Coronary artery (tissue), 2 donors: ENCODE measurements at regions not wholly inside any gene's neighbourhood (a gene's known extent, or its start where the extent isn't known, plus 50 kb on each side); places are given as distances from the start of the nearest gene placed in this dataset.

Experiments
- DNase-seq: peaks from one replicate; pipeline ENCODE4 v3.0.0-alpha.2; 2017; ENCODE audit warnings: low spot score
- H3K27ac ChIP-seq, 2 donors: fragments of 200-600 bp; sonication (generic); one replicate each; pipeline ENCODE4 v1.5.1; 2016 to 2019
- H3K4me3 ChIP-seq: fragments of 200-600 bp; sonication (generic); 2 replicates; pipeline ENCODE4 v1.5.1; 2016; ENCODE audit warnings: mild to moderate bottlenecking, moderate library complexity
- TF ChIP-seq, protein P1 (sequence below): fragments of 200-600 bp; sonication (generic); IDR thresholded peaks from one replicate; pipeline ENCODE4 v1.5.1; 2019; ENCODE audit warnings: antibody characterized with exemption

GRCh38 chr6:84877515-84878210, 113.3 kb upstream of the TBX18 start:
- no peak for DNase-seq

DNA sequence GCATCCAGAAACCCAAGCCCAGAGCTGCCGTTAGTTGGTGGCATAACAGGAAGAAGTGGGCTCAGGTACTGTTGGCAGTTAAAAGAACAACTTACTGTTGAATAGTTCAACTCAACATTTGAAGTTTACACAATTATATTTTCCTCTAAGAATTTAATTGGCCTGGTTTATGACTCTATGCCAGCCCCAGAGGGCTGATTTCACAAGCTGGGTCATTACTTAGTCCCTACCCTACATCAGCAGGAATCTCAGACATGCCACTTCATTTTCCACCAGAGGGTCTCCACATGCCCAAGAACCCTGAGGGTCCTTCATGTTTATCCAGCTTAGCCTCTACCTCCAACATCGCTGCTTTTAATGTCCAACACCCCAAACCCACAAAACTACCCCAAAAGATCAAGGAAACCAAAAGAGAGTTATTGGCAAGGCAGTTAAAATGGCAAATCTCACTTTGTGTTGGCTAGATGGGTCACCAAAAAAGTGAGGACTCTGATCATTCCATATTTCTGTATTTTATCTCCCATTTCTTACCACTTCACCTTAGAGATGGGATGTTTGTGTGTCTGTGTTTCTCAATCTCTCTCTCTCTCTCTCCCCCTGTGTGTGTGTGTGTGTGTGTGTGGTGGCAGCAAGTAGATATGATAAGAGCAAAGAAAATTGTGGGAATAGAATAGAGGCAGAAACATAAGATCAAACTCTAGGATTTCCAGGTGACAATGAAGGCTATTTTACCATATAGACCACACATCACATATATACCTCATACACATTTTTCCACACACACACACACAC, 112.5 kb upstream of the TBX18 start:
- no peak overlapping the region for H3K4me3 ChIP-seq
- DNase-seq = no peak
- TF ChIP-seq, protein P1, sequence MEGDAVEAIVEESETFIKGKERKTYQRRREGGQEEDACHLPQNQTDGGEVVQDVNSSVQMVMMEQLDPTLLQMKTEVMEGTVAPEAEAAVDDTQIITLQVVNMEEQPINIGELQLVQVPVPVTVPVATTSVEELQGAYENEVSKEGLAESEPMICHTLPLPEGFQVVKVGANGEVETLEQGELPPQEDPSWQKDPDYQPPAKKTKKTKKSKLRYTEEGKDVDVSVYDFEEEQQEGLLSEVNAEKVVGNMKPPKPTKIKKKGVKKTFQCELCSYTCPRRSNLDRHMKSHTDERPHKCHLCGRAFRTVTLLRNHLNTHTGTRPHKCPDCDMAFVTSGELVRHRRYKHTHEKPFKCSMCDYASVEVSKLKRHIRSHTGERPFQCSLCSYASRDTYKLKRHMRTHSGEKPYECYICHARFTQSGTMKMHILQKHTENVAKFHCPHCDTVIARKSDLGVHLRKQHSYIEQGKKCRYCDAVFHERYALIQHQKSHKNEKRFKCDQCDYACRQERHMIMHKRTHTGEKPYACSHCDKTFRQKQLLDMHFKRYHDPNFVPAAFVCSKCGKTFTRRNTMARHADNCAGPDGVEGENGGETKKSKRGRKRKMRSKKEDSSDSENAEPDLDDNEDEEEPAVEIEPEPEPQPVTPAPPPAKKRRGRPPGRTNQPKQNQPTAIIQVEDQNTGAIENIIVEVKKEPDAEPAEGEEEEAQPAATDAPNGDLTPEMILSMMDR = no peak
- H3K27ac ChIP-seq = no peak overlapping the region

More at GRCh38 chr6:84877515-84878210, 113.3 kb upstream of the TBX18 start:
- Histone ChIP-seq H3K27ac (no peak overlapping the region), H3K4me3 (no peak overlapping the region)
- TF ChIP-seq, protein P1 = no peak

DNA sequence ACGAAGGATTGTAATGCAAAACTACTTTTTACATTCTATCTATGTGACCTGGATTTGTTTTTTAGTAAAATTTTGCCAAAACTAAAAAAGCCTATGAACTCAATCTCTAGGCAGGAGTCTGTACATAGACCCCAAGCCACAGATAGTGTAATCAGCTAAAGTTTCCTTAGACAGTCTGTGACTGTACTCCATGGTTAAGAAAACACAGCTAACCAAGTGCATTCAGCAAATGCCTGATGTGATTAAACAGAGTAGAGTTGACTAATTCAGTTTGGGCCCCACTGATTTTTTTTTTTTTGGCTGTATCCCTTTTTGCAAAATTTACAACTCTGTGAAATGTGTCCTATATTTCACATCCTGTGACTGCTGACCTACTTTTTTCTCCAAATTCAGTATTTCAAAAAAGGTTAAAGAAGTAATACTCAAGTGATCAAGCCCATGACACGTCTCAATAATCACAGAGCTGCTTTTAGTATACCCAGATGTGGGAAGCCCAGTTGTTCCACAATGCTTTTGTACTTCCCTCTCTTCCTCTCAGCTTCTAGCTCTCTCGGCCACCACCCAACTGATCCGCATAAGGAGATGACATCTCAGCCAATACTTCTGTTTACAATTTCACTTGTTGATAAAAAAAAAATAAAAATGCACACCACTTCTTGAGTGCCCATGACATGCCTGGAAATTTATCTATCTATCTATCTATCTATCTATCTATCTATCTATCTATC, 108.8 kb upstream of the TBX18 start:
- Histone ChIP-seq H3K4me3 (no peak overlapping the region), H3K27ac (no peak overlapping the region)
- DNase-seq = no peak
- TF ChIP-seq, protein P1 = no peak

GRCh38 chr6:84871925-84872324, 107.5 kb upstream of the TBX18 start:
- Histone ChIP-seq H3K4me3 (no peak overlapping the region), H3K27ac (no peak overlapping the region)
- TF ChIP-seq, protein P1 = no peak
- no peak for DNase-seq

DNA sequence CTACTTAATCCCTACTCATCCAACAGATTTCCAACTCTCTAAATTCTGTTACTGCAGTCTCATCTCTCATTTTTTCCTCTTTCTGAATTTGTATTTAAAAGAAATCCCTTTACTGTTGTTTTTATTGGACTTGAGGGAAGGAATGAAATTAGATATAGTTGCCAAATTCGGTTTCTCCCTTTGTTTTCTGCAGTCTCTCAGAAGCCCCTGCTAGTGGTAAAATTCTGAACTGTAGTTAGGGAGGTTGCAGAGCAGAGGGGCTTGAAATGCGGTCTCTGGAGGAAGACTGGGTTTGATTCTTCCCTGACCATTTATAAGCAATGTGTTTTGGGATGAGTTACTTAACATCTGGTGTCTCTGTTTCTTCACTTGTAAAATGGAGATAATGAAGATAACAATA, 106.3 kb upstream of the TBX18 start:
- DNase-seq = no peak
- TF ChIP-seq, protein P1 = no peak
- Histone ChIP-seq H3K27ac (no peak overlapping the region), H3K4me3 (no peak overlapping the region)

DNA sequence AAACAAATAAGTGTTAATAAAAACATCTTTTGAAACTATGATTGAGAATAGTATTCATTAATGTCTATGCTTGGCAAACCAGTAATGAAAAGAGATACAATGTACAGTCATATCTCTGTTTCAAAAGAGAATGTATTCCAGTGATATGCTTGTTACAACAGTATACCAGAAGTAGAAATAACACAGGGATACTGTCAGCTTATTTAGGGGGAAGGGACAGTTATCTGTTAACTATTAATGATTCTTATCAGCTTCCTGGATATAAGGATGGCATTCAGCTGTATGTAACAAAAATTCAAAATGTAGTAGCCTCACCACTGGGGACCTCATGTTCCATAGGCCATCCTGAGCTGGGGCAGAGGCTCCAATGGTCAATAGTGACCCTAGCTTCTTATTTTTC, 103.8 kb upstream of the TBX18 start:
- Histone ChIP-seq H3K4me3 (no peak overlapping the region), H3K27ac (no peak overlapping the region)
- DNase-seq = no peak
- TF ChIP-seq, protein P1 = no peak
